ENCODE measurements at regions not wholly inside any gene's neighbourhood (a gene's known extent, or its start where the extent isn't known, plus 50 kb on each side); places are given as distances from the start of the nearest gene placed in this dataset.

DNA sequence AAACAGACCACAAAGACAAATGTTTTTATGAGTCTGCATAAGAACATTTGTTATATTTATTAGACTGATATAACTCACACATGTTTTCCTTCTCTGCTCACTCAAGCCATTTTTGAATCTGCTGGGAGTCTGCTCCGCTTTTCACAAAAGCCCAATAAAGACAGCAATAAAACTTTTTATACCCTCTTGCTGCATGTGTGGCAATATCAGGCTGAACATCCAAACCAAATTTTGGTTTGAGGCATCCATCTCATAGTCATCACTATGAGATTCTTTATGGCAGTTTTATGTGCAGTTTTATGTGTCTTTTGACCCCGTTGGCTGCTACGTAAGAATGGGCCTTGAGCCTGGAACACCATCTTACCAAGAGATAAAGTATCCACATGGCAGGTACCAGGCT, 1276.8 kb upstream of the ADGRB3 start:
- TF ChIP-seq EZH2 (IDR thresholded peaks at IDR 0.05; ENCODE audit: low read depth, low read length, severe bottlenecking) (no peak), TAF1 (IDR thresholded peaks at IDR 0.05; ENCODE audit: low read depth, low read length) (no peak), POLR2AphosphoS5 (IDR thresholded peaks at IDR 0.05; ENCODE audit: low read depth, low read length) (no peak), SIN3A (conservative IDR thresholded peaks at IDR 0.05 in 1 of 2, IDR thresholded peaks at IDR 0.05 in 1 of 2; ENCODE audit: low read depth in 1 of 2, low read length in 2 of 2) (no peak)
- TF ChIP-seq, protein P1, sequence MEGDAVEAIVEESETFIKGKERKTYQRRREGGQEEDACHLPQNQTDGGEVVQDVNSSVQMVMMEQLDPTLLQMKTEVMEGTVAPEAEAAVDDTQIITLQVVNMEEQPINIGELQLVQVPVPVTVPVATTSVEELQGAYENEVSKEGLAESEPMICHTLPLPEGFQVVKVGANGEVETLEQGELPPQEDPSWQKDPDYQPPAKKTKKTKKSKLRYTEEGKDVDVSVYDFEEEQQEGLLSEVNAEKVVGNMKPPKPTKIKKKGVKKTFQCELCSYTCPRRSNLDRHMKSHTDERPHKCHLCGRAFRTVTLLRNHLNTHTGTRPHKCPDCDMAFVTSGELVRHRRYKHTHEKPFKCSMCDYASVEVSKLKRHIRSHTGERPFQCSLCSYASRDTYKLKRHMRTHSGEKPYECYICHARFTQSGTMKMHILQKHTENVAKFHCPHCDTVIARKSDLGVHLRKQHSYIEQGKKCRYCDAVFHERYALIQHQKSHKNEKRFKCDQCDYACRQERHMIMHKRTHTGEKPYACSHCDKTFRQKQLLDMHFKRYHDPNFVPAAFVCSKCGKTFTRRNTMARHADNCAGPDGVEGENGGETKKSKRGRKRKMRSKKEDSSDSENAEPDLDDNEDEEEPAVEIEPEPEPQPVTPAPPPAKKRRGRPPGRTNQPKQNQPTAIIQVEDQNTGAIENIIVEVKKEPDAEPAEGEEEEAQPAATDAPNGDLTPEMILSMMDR (IDR thresholded peaks at IDR 0.05; ENCODE audit: control extremely low read depth in 1 of 3, insufficient read depth in 1 of 3, low read depth in 1 of 3, low read length in 3 of 3): no peak

All from H1 (cell line).